ENCODE measurements at regions not wholly inside any gene's neighbourhood (a gene's known extent, or its start where the extent isn't known, plus 50 kb on each side); places are given as distances from the start of the nearest gene placed in this dataset.
"Not testable (repeated sequence)": the region's sequence is repeated elsewhere in the genome, so short reads cannot be mapped to it uniquely, and the experiment has no call there.

- not testable (repeated sequence) for FAIRE-seq
Measured at GRCh38 chr13:33418224-33418953, 132.8 kb upstream of the STARD13 start.

- FAIRE-seq, result not testable (repeated sequence)
Measured at GRCh38 chr13:33420117-33420516, 134.6 kb upstream of the STARD13 start.

DNA sequence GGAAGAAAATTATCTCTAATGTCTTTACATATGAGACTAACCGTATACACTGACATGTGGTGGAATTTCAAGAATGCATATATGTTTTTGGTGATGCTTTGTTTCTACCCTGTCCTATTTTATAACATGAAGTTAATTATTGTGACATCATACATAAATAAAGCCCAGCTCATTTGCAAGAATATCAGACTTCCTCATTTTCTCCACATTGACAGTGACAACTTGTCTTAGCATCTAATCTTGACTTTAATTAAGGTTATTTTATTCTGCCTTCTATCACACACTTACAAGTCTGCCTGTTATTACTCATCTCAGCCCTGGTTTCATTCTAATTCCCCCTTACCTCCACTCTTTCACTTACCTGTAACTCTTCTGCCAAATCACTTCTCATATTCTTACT lies 140.6 kb upstream of the STARD13 start:
- no peak for FAIRE-seq

- no peak for FAIRE-seq
Measured at GRCh38 chr13:33433316-33433715, 147.8 kb upstream of the STARD13 start.

- no peak for FAIRE-seq
Measured at GRCh38 chr13:33434676-33435075, 149.1 kb upstream of the STARD13 start.

GRCh38 chr13:33435207-33435606 lies 149.7 kb upstream of the STARD13 start:
- FAIRE-seq, result no peak

GRCh38 chr13:33438918-33439317 lies 153.4 kb upstream of the STARD13 start:
- no peak for FAIRE-seq

GRCh38 chr13:33441015-33441414 lies 155.5 kb upstream of the STARD13 start:
- FAIRE-seq, result no peak

GRCh38 chr13:33445024-33445423 lies 159.5 kb upstream of the STARD13 start:
- no peak for FAIRE-seq

- no peak for FAIRE-seq
Measured at GRCh38 chr13:33445476-33445875, 159.9 kb upstream of the STARD13 start.

DNA sequence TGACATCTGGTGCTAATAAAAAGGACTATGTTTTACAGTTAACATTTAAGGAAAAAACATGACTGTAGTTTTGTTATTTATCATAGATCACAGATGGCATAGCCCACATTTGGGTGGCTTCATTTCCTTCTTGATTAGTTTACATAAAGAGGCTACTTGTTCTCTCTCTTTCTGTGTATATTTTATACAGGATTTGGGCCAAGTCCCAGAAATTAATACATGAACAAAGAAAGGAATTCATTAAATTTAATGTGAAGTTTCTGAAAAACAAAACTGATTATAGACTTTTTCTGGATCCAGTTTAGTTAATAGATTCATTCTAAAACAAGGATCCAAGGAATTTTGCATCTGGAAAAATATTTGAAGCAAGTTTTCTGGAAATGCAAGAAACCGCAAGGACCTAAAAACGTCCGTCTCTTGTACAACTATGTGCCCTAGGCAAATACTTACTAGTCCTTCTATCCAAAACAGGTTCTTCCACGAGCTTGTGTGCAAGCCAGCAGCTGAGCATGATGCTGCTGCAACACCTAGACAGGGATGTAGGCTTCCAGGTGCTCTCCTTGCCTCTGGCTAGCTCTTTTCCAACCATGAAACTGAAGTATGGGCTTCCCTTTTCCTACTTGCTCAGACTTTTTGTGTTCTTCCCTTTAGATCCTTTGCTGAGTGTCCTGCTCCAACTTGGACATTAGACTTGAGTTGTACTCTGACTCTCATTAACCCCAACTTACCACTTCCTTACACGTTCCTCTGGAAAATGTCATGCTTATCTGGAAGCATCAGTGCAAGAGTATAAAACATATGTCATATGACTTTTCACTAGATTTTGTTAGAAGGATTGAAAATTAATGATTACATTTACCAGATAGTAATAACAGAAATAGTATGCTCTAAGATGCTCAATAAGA lies 161.5 kb upstream of the STARD13 start:
- FAIRE-seq, result peak; percentile 96

DNA sequence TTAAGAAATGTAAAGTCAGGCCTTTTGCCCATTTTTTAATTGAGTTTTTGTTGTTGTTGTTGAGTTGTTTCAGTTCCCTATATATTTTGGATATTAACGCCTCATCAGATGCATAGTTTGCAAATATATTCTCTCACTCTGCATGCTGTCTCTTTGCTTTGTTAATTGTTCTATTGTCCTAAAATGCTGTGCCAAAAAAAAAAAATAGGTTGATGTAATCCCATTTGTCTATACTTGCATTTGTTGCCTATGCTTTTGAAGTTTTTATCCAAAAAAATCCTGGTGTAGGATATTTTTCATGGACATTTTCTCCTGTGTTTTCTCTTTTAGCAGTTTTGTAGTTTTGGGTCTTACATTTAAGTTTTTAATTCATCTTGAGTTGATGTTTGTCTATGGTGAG lies 163.3 kb upstream of the STARD13 start:
- FAIRE-seq, result no peak

DNA sequence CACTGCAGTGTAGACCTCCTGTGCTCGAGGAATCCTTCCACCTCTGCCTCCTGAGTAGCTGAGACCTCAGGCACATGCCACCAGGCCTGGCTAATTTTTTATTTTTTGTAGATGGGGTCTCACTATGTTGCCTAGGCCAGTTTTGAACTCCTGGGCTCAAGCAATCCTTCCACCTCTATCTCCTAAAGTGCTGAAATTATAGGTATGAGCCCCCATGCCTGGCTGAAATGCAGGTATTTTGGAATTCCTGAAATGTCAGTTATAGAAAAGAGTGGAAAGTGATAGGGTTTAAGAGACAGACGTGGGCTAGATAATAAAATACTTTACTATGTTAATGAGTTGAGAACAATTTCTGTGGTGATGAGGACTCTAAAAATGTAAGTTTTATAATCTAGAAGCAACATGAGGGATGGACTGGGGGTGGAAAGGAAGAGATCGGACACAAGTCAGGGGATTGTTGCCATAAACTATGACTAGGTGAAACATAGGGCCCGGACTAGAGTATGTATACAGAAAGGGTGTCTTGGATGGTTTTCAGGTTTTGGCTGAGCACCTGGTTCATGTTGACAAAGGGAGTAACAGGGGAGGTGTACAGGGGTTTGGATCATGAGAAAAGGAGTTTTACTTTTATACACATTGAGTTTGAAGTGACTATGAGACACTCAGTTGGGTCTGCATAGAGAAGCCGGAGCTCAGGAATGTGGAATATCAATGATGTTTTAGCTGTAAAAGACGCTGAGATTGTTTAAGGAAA lies 165.6 kb upstream of the STARD13 start:
- no peak for FAIRE-seq

DNA sequence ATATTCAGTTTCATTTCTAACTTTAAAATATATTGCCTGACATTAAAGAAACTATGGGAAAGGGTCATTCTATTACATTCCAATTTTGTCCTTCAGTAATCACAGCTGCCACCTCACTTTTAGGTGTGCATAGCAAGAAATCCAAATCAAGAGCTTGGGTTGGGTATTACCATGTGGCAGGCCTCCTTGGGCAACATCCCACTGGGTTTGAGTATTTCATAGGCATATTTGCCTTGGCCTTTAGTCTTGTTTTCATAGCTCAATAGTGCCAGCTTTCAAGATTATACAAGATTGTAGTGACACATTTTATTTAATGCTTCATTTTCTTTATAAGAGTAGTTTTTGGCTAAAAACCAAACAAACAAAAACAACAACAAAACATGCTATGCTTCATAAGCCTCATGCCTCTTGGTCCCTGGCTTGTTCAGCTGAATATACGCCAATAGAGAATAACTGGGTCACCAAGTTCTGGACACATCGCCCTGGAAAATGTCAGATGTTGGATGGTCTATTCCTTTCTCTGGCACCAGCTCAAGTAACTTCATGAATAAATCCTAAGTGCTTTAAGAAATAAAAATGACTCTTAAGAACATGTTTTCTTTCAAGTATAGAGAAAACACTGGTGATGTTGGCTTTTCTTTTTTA lies 167.4 kb upstream of the STARD13 start:
- peak; percentile 99 for FAIRE-seq

DNA sequence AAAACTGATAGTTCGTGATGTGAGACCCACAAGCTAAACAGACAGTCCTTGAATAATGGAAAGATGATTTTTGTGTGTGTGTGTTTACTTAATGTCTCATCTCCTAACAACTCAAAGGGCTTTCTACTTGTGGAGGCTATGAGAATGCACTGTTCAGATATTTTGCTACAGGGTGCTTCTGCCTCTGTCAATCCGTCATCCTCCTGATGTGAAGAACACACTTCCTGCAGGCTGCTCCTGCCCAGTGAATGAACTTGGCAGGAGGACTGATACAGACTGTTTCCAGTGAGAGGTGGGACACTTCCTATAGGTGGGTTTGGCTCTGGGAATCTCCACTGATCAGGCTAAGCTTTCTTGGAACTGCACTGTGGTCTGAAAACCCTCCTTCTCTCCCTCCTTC lies 168.4 kb upstream of the STARD13 start:
- FAIRE-seq, result no peak

DNA sequence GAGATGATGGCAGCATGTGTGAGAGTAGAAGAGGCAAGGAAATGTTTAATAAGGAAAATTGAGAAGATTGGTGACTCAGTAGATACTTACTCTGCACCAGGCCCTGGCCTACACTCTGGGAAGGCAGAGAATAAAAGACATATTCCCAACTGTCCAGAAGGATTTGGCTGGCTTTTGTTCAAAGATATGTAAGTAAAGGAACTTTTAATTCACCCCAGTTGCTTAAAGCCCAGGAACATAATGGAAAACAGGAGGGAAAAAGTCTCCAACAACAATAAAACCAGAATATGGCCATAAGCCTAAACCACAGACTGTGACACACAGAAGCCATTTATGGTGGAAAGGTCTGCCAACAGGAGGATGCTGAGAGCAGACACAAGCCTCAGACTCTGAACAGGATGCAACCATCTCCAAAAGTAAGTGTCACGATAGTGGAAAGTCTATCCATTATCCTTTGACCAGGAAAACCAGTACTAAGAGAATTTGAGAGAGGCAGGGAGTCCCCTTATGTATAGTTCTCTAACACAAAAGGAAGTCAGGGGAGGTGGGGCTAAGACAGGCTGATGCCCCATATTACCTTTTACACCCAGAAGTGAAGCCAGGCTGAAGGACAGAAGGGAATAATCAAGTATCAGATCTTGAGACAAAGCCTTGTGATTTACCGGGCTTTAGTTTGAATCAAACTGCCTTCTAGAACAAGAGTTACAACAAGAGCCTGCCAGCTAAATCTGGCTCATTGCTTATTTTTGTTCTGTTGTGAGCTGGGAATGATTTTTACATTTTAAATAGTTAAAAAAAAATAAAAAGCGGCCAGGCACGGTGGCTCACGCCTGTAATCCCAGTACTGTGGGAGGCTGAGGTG lies 169.5 kb upstream of the STARD13 start:
- no peak for FAIRE-seq

DNA sequence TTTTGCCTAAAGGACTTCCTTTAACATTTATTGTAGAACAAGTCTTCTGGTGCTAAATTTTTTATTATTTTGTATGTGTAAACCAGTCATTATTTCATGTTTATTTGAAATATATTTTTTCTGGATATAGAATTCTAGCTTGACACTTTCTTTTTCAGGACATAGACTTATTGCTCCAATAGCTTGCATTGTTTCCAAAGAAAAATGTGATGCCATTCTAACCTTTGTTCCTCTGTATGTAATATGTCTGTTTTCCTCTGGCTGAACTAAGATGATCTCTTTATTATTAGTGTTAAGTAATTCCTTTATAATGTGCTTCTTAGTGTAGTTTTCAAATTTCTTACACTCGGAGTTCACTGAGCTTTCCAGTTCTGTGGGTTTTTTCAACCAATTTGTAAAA lies 174.1 kb upstream of the STARD13 start:
- no peak for FAIRE-seq

DNA sequence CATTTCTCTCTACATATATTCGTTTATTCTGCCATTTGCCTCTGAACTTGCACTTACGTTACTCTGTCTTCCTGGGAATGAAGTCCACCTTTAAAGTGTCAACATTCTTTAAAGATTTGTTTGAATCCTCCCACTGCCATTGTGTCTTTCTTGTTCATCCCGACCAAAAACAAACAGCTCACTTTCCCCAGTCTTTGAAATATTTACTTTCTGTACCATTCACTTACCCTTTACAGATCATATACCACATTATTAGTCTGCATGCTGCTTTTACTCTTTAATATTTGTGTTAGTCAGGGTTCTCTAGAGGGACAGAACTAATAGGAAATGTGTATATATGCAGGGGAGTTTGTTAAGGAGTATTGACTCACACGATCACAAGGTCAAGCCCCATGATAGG lies 176.6 kb upstream of the STARD13 start:
- no peak for FAIRE-seq

DNA sequence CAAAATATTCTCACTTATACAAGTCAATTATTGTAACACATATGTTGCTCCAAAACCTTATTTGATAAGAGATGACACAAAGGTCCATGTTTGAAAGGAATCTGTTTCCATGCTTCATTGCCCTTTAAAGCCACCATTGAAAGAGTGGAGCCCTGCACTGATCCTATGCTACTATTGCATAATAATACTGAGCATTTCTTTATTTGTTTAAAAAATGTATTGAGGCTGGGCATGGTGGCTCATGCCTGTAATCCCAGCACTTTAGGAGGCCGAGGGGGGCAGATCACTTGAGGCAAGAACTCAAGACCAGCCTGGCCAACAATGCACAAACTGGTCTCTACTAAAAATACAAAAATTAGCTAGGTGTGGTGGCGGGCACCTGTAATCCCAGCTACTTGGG lies 178.8 kb upstream of the STARD13 start:
- FAIRE-seq, result no peak

DNA sequence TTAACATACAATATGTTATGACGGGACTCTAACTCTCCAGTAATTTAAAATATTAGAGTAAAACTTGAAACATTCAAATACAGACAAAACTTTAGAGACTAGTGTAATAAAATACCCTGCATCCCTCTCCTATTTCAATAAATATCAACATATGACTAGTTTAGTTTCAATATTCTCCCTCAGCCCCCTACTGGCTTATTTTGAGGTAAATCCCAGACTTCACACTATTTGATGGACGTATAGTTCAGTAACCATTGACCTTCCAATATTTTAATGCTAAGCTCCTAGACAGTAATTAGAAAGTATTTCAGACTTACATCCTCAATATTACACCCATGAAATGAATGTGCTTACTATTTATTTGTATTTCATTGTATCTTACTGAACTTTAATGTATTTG lies 180.7 kb upstream of the STARD13 start:
- FAIRE-seq, result peak; percentile 18

GRCh38 chr13:33467556-33467955 lies 182.0 kb upstream of the STARD13 start:
- no peak for FAIRE-seq

GRCh38 chr13:33471204-33471603 lies 185.6 kb upstream of the STARD13 start:
- no peak for FAIRE-seq
